H9 (cell line): ENCODE measurements at regions not wholly inside any gene's neighbourhood (a gene's known extent, or its start where the extent isn't known, plus 50 kb on each side); places are given as distances from the start of the nearest gene placed in this dataset.

Experiments
- DNase-seq: peaks from one replicate; pipeline ENCODE4 v3.0.0-alpha.2; 2017
- H2AFZ ChIP-seq: one replicate; pipeline ENCODE4 v1.6.1; 2013; ENCODE audit warnings: mild to moderate bottlenecking, low read length, control low read depth, moderate library complexity
- H2AK5ac ChIP-seq: 2 replicates; pipeline ENCODE4 v1.6.1; 2013; ENCODE audit warnings: low read length, control low read depth, mixed read lengths; ENCODE audit not compliant: insufficient read length
- H2BK120ac ChIP-seq: one replicate; pipeline ENCODE4 v1.6.1; 2013; ENCODE audit warnings: low read depth, mild to moderate bottlenecking, low read length, control low read depth, inconsistent platforms; ENCODE audit not compliant: poor library complexity, severe bottlenecking
- H2BK12ac ChIP-seq: 2 replicates; pipeline ENCODE4 v1.6.1; 2013; ENCODE audit warnings: low read length, control low read depth, mixed read lengths, low read depth; ENCODE audit not compliant: insufficient read length
- H2BK15ac ChIP-seq: 2 replicates; pipeline ENCODE4 v1.6.1; 2013; ENCODE audit warnings: low read depth, low read length, control low read depth
- H2BK20ac ChIP-seq: one replicate; pipeline ENCODE4 v1.6.1; 2013; ENCODE audit warnings: low read depth, mild to moderate bottlenecking, low read length, control low read depth, inconsistent platforms; ENCODE audit not compliant: poor library complexity, severe bottlenecking
- H2BK5ac ChIP-seq: 2 replicates; pipeline ENCODE4 v1.6.1; 2013; ENCODE audit warnings: low read length, control low read depth, mixed read lengths; ENCODE audit not compliant: insufficient read length
- H3K14ac ChIP-seq: 2 replicates; pipeline ENCODE4 v1.6.1; 2013; ENCODE audit warnings: low read length, control low read depth; ENCODE audit not compliant: insufficient read depth
- H3K18ac ChIP-seq: 2 replicates; pipeline ENCODE4 v1.6.1; 2013; ENCODE audit warnings: low read depth, mild to moderate bottlenecking, mixed read lengths, low read length, control low read depth; ENCODE audit not compliant: insufficient read length
- H3K23ac ChIP-seq: 2 replicates; pipeline ENCODE4 v1.6.1; 2013; ENCODE audit warnings: low read length, control low read depth, mixed read lengths, low read depth; ENCODE audit not compliant: insufficient read length
- H3K23me2 ChIP-seq: 2 replicates; pipeline ENCODE4 v1.6.1; 2013; ENCODE audit warnings: low read depth, mild to moderate bottlenecking, mixed read lengths, low read length, control low read depth; ENCODE audit not compliant: insufficient read length, poor library complexity, severe bottlenecking
- H3K27ac ChIP-seq: 2 replicates; pipeline ENCODE4 v1.5.1; 2013; ENCODE audit warnings: low read length, control low read depth, mixed read lengths, low read depth; ENCODE audit not compliant: insufficient read length
- H3K27me3 ChIP-seq: 2 replicates; pipeline ENCODE4 v1.6.1; 2013; ENCODE audit warnings: low read length, control low read depth, inconsistent platforms; ENCODE audit not compliant: insufficient read depth
- H3K4ac ChIP-seq: 2 replicates; pipeline ENCODE4 v1.6.1; 2013; ENCODE audit warnings: low read depth, mild to moderate bottlenecking, control low read depth, inconsistent platforms, low read length, moderate library complexity
- H3K4me1 ChIP-seq: 2 replicates; pipeline ENCODE4 v1.6.1; 2013; ENCODE audit warnings: low read length, control low read depth, inconsistent platforms; ENCODE audit not compliant: insufficient read depth
- H3K4me2 ChIP-seq: 2 replicates; pipeline ENCODE4 v1.6.1; 2013; ENCODE audit warnings: low read length, control low read depth, mixed read lengths; ENCODE audit not compliant: insufficient read length, insufficient read depth
- H3K56ac ChIP-seq: 2 replicates; pipeline ENCODE4 v1.6.1; 2013; ENCODE audit warnings: low read depth, mild to moderate bottlenecking, mixed read lengths, low read length, control low read depth; ENCODE audit not compliant: insufficient read length
- H3K79me1 ChIP-seq: 2 replicates; pipeline ENCODE4 v1.6.1; 2013; ENCODE audit warnings: low read depth, mild to moderate bottlenecking, moderate library complexity, low read length, control low read depth, inconsistent platforms; ENCODE audit not compliant: insufficient read depth, poor library complexity, severe bottlenecking
- H3K79me2 ChIP-seq: 2 replicates; pipeline ENCODE4 v1.6.1; 2013; ENCODE audit warnings: low read length, control low read depth, inconsistent platforms; ENCODE audit not compliant: insufficient read depth
- H3K9ac ChIP-seq: 2 replicates; pipeline ENCODE4 v1.6.1; 2013; ENCODE audit warnings: low read length, control low read depth, mixed read lengths; ENCODE audit not compliant: insufficient read length; ENCODE audit errors: extremely low read depth
- H3K9me3 ChIP-seq: one replicate; pipeline ENCODE4 v1.6.1; 2013; ENCODE audit warnings: low read depth, low read length, inconsistent platforms; ENCODE audit not compliant: control insufficient read depth
- H3T11ph ChIP-seq: one replicate; pipeline ENCODE4 v1.6.1; 2013; ENCODE audit warnings: mild to moderate bottlenecking, low read length, control low read depth, inconsistent platforms
- H4K20me1 ChIP-seq: one replicate; pipeline ENCODE4 v1.6.1; 2013; ENCODE audit not compliant: control insufficient read depth, insufficient read length, insufficient read depth
- H4K5ac ChIP-seq: 2 replicates; pipeline ENCODE4 v1.6.1; 2013; ENCODE audit warnings: low read depth, mild to moderate bottlenecking, mixed read lengths, low read length, control low read depth; ENCODE audit not compliant: insufficient read length
- H4K8ac ChIP-seq: replicated peaks from 2 replicates; pipeline ENCODE4 v1.6.1; 2013; ENCODE audit warnings: low read length, control low read depth, mixed read lengths, low read depth; ENCODE audit not compliant: insufficient read length
- H4K91ac ChIP-seq: 2 replicates; pipeline ENCODE4 v1.6.1; 2013; ENCODE audit warnings: low read depth, mild to moderate bottlenecking, moderate library complexity, mixed read lengths, low read length, control low read depth; ENCODE audit not compliant: insufficient read length
- H3K27ac Mint-ChIP-seq, 3 experiments: 2 replicates in 2 of 3; 3 replicates in 1 of 3; pipeline ENCODE4 v1.8.0; 2020 to 2021; ENCODE audit warnings: mixed read lengths in 3 of 3, mild to moderate bottlenecking in 1 of 3, moderate library complexity in 1 of 3
- H3K27me3 Mint-ChIP-seq: 2 replicates; pipeline ENCODE4 v1.8.0; 2021; ENCODE audit warnings: low read depth, mild to moderate bottlenecking, moderate library complexity, mixed read lengths
- H3K36me3 Mint-ChIP-seq, 3 experiments: 2 replicates in 2 of 3; 3 replicates in 1 of 3; pipeline ENCODE4 v1.8.0; 2020 to 2021; ENCODE audit warnings: low read depth in 3 of 3, mixed read lengths in 3 of 3; ENCODE audit not compliant: insufficient read depth in 1 of 3
- H3K4me1 Mint-ChIP-seq, 2 experiments: 2 replicates each; pipeline ENCODE4 v1.8.0; 2020; ENCODE audit warnings: mixed read lengths in 2 of 2
- H3K4me3 Mint-ChIP-seq, 2 experiments: 2 replicates in 1 of 2; 3 replicates in 1 of 2; pipeline ENCODE4 v1.8.0; 2020 to 2021; ENCODE audit warnings: mild to moderate bottlenecking in 2 of 2, mixed read lengths in 2 of 2, moderate library complexity in 1 of 2
- H3K9me3 Mint-ChIP-seq, 2 experiments: 2 replicates in 1 of 2; 3 replicates in 1 of 2; pipeline ENCODE4 v1.8.0; 2020; ENCODE audit warnings: mild to moderate bottlenecking in 2 of 2, mixed read lengths in 2 of 2, moderate library complexity in 1 of 2
- WGBS: extraction: QIAGEN DNeasy Blood & Tissue Kit; methylation state at CpG from one replicate; pipeline ENCODE4 v1.1.7; 2013; ENCODE audit warnings: missing lambda C conversion rate, low lambda C conversion rate, mixed read lengths; ENCODE audit not compliant: insufficient read length; ENCODE audit errors: extremely low coverage; 5-methylcytosine and 5-hydroxymethylcytosine counted together
- TF ChIP-seq, protein P1 (sequence below): fragments of 200-600 bp; sonication (generic); conservative IDR thresholded peaks from 3 replicates; pipeline ENCODE4 v1.8.0; 2021; ENCODE audit warnings: antibody characterized with exemption, mild to moderate bottlenecking

DNA sequence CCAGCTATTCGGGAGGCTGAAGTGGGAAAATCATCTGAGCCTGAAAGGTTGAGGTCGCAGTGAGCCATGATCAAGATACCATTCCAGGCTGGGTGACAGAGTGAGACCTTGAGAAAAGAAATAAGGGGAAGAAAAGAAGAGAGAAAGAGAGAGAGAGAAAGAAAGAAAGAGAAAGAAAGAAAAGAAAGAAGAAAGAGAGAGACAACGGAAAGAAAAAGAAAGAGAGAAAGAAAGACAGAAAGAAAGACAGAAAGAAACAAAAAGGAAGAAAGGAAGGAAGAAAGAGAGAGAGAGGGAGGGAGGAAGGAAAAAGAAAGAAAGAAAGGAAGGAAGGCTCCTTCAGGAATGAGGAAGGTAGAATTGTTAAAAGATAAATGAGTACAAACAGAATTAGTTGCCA is 84.5 kb downstream of the RPL22L1 start:
- H2AFZ ChIP-seq: no peak overlapping the region
- no peak overlapping the region for H3K9ac ChIP-seq
- no peak overlapping the region for H3K23ac ChIP-seq
- H3K27ac ChIP-seq: no peak overlapping the region
- H2BK120ac ChIP-seq: no peak overlapping the region
- H2BK15ac ChIP-seq: no peak overlapping the region
- H3K18ac ChIP-seq: no peak overlapping the region
- H3K14ac ChIP-seq: no peak overlapping the region
- no peak overlapping the region for H4K8ac ChIP-seq
- H2BK20ac ChIP-seq: no peak overlapping the region
- no peaks in the 10 kb centered on the region for H3K27me3 ChIP-seq
- WGBS: no CpG with 5 or more reads among the region's 3 CpGs
- H3T11ph ChIP-seq: no peak overlapping the region
- H2BK5ac ChIP-seq: no peak overlapping the region
- H2BK12ac ChIP-seq: no peak overlapping the region
- no peaks in the 10 kb centered on the region for H4K20me1 ChIP-seq
- no peaks in the 10 kb centered on the region for H3K9me3 ChIP-seq
- H3K9me3 Mint-ChIP-seq: no peaks in the 10 kb centered on the region
- no peak overlapping the region for H4K91ac ChIP-seq
- DNase-seq: no peak
- H3K4me1 ChIP-seq: no peaks in the 10 kb centered on the region
- H3K27ac Mint-ChIP-seq: no peak overlapping the region; a peak in 1 of 7 replicates
- no peaks in the 10 kb centered on the region; a peak in 1 of 7 replicates for H3K36me3 Mint-ChIP-seq
- H2AK5ac ChIP-seq: no peak overlapping the region
- no peak overlapping the region for H3K56ac ChIP-seq
- no peak overlapping the region for H4K5ac ChIP-seq
- no peaks in the 10 kb centered on the region for H3K23me2 ChIP-seq
- no peaks in the 10 kb centered on the region for H3K79me1 ChIP-seq
- H3K79me2 ChIP-seq: no peaks in the 10 kb centered on the region
- no peak overlapping the region for H3K4me3 Mint-ChIP-seq
- TF ChIP-seq, protein P1, sequence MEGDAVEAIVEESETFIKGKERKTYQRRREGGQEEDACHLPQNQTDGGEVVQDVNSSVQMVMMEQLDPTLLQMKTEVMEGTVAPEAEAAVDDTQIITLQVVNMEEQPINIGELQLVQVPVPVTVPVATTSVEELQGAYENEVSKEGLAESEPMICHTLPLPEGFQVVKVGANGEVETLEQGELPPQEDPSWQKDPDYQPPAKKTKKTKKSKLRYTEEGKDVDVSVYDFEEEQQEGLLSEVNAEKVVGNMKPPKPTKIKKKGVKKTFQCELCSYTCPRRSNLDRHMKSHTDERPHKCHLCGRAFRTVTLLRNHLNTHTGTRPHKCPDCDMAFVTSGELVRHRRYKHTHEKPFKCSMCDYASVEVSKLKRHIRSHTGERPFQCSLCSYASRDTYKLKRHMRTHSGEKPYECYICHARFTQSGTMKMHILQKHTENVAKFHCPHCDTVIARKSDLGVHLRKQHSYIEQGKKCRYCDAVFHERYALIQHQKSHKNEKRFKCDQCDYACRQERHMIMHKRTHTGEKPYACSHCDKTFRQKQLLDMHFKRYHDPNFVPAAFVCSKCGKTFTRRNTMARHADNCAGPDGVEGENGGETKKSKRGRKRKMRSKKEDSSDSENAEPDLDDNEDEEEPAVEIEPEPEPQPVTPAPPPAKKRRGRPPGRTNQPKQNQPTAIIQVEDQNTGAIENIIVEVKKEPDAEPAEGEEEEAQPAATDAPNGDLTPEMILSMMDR: no peak
- H3K4ac ChIP-seq: no peak overlapping the region
- no peak overlapping the region for H3K4me2 ChIP-seq
- peaks cover 1% of the 10 kb centered on the region; the same call in 1 of the 2 replicates for H3K27me3 Mint-ChIP-seq
- no peaks in the 10 kb centered on the region for H3K4me1 Mint-ChIP-seq
